Fibroblast of skin of right biceps (primary cell): ENCODE measurements at regions not wholly inside any gene's neighbourhood (a gene's known extent, or its start where the extent isn't known, plus 50 kb on each side); places are given as distances from the start of the nearest gene placed in this dataset.

Experiments
- DNase-seq: peaks from one replicate; pipeline ENCODE4 v3.0.0-alpha.2; 2013

DNA sequence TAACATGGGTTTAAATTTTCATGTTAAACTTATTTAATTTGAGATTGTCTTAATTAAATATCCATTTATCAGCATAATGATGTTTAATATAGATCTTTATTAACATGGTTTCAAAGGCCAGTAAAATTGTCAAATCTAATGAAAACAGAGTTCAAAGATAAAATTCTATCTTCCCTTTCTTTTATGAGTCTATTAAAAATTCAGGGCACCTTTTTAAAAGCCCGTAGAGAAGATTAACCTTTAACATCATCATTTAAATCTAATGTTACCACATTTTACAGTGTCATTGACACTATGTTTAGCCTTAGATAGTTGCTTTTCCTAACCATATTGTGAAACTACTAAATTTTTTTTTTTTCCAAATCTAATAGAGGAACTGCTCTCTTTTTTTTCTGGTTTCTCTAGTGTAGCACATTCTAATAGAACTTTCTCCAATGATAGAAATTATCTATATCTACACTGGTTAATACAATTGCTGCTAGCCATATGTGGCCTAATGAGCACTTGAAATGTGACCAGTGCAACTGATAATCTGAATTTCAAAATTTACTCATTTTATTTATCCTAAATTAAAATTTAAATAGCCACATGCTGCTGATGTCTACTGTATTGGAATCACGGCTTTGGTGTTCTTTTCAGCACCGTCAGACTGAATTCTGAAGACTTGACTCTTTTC is 410.9 kb downstream of the UTRN start:
- DNase-seq = no peak

DNA sequence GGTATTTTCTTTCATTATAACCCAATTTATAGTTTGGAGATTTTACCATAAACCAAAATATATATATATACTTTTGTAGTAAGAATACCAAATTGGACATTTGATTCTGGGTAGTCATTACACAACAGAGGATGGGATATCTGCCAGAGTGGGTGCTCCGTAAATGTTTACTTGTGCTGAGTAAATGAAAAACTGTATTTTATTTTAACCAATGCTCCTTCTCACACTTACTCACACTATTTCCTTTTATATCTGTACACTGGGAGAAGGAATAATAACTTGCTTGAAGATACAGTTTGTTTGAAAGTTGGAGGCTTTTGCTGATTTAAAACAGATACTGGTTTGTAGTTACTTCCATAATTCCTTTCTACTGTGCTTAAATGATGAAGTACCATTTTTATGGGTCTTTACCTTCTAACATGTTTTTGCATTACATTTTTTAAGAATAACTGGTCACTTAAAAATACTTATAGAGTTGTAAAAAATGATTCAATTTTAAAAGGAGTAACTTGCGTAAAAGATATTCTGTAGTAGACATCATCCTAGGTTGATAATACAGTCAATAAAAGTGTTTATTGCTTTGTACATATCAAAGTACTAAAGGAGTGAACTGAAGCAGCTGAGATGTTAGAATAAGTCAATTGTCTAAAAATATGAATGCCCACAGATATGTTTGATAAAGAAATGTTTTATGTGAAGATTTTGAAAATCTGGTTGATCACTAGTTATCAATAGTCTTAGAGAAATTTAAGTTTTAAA is 411.7 kb downstream of the UTRN start:
- DNase-seq = no peak

DNA sequence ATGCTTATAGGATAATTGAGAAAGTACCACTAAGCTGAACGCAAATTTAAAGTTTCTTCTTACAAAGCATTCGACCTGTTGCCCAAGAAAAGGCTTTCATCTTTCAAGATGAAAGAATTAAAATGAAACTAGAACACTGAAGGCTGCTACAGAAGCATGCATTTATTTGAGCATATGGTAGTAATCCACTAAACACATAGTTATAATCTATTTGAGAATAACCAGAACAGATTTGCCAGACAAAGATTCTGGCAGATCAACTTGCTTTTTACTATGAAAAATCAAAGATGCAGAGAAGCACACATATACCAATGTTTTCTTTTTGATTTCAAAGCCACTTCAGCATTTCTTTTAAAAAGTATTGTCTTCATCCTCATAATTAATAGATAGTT is 412.2 kb downstream of the UTRN start:
- no peak for DNase-seq

DNA sequence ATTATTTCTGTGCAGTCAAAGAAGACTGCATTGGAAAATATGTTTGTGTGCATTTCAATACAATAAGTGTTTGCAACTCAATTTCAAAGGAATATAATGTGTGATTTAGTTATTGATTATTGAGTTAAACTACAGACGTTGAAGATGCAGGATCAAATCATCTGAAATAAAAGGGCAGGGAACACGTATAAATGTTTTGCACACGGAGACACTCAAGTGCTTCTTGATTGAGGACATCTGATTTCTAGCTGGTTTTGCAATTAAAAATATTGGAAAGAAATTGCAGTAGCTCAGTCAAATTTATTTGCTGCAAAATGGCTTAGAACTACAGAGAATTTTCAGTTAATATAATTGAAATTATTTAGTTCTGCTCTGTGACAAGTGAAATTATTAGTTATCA is 412.7 kb downstream of the UTRN start:
- DNase-seq = no peak

DNA sequence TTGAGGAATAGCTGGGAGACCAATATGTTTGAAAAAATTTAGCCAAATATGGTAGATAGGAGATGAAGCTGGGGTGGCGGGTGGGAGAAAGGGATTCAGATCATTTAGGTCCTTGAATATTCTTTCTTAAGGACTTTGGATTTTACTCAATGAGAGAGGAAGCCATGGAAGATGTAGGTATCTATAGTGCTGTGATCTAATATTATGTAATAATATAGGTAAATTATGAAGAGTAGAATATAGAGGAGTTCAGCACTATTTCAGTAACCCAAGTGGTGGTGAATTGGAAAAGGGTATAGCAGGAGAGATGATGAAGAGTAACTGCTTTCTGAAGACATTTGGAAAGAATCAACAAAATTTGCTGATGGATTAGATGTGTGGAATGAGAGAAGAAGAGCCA is 417.6 kb downstream of the UTRN start:
- DNase-seq = no peak

- DNase-seq = peak; percentile 88
These were observed 425.1 kb downstream of the UTRN start for GRCh38 chr6:144710207-144710606.

- DNase-seq = no peak
These were observed 426.5 kb downstream of the UTRN start for GRCh38 chr6:144711661-144712060.

- DNase-seq = no peak
These were observed 427.4 kb downstream of the UTRN start for GRCh38 chr6:144712541-144712940.

DNA sequence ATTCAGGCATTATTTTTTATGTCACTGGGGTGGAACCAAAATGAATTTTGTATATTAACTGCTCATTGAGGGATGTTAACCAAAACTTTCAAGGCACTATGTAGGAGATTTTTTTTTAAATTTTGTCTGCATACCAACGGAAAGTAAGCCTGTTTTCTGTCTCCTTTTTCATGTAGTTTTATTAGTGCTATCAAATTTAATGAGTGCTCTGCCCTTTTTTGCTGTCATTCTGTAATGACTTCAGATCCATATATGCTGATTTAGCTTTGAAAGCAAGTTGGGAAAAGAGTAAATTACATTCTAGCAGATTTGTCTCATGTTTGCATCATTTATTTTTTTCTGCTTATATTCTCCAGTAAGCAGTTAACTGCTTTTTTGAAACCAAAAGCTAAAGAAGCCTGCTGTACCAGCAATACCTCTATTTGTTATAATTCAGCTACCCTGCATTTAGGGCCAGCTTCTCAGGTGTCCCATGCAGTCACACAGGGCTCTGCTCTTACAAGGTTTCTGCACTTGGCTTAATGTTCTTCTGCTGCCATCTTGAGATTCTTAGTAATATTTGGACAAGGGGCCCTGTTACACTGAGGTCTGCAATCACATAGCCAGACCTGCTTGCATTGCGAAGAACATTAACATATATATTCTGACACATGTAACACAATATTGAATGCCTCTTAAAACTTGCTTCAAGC is 429.0 kb downstream of the UTRN start:
- no peak for DNase-seq

GRCh38 chr6:144715344-144715743 is 430.2 kb downstream of the UTRN start:
- no peak for DNase-seq

DNA sequence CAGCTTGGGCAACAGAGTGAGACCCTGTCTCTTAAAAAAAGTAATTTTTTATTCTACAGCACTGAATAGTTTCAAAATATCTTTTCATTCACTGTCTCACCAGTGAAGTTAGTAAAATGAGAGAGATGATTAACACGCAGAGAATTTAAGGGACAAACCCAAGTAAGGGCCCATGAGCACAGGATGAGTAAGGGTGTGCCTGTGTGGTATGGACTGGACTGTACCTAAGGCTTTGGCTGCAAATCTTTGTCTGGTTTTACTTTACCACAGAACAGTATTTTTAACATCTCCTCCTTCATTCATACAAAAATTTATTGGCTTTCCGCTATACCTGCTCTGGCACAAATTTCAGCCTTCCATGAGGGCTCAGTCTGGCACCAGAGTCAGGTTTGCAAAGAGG is 433.3 kb downstream of the UTRN start:
- DNase-seq = peak; percentile 59

GRCh38 chr6:144721232-144721631 is 436.1 kb downstream of the UTRN start:
- DNase-seq = no peak

GRCh38 chr6:144722154-144722737 is 437.1 kb downstream of the UTRN start:
- DNase-seq = peak; percentile 44

DNA sequence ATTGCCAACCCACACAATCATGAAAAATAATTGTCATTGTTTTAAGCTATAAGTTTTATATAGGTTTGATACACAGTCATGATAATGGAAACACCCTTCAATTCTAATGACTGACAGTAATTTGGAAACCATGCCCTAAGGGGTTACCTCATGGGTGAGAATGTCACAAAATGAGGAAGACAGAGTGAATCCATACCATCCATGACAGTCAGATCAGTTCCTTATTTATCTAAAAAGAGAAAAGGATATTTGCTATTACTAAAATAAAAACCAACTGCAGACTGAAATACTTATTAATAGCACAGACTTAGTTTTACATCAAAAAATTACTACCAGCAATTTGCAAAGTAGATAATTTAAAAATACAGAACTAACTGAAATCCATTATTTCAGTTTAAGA is 437.8 kb downstream of the UTRN start:
- DNase-seq = no peak

- DNase-seq = no peak
These were observed 438.3 kb downstream of the UTRN start for GRCh38 chr6:144723431-144723830.

GRCh38 chr6:144724818-144725217 is 439.7 kb downstream of the UTRN start:
- DNase-seq = no peak

GRCh38 chr6:144725736-144726522 is 440.8 kb downstream of the UTRN start:
- no peak for DNase-seq

- DNase-seq = no peak
These were observed 443.7 kb downstream of the UTRN start for GRCh38 chr6:144728804-144729203.

GRCh38 chr6:144729502-144729901 is 444.4 kb downstream of the UTRN start:
- no peak for DNase-seq

DNA sequence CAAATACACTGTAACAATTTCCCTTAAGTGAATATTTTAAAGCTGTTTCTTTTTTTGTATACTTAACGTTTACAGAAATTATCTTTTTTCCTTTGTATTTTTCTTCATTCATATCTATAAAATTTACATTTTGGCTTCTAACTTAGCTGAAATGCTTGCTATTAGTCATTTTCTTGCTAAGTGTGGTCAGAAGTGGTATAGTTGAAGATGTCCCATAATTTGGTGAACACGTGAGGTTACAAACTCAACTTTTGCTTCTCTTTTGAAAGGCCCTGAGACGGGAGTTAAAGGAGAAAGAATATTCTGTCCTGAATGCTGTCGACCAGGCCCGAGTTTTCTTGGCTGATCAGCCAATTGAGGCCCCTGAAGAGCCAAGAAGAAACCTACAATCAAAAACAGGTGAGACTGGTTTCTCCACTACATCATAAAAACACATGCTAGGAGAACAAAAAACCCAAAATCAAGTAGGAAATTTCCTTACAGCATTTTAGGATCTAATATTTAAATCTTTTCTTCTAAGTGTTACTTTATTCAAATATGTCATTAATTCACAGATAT is 445.0 kb downstream of the UTRN start:
- no peak for DNase-seq

DNA sequence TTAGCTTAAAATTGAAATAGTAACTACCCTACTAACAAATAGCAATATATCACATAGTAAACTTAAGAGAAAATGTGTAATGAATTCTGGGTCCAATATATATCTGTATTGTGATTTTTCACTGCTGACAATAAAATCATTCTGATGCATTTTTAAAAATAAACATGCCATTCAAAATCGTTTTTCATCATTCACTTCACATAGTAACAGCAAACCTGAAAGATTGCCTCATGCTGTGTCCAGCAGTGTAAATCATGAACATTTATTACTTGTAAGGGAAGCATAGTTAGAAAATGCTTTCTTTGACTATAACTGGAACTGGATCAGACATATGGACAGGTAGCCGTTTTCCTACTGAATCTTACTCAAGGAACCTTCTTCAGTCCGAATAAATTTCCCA is 446.1 kb downstream of the UTRN start:
- DNase-seq = no peak

DNA sequence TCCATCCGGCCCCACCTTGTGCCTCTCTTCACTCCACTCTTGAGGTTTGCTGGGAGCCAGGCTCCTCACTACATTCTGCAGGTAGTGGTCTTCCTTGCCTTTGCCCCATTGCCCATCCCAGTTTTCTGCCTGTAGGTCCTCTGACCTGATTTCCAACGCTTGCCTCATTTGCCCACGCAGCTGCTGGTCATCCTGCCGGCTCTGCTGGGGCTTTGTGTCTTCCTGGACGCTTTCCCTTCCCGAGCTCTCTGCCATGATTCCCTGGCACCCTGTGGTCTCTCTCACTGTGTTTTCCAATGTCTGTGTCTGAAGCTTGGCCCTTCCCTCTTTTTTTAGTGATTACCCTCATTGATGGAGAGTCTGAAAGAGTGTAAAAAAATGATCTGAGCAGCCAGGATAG is 451.6 kb downstream of the UTRN start:
- DNase-seq = no peak

DNA sequence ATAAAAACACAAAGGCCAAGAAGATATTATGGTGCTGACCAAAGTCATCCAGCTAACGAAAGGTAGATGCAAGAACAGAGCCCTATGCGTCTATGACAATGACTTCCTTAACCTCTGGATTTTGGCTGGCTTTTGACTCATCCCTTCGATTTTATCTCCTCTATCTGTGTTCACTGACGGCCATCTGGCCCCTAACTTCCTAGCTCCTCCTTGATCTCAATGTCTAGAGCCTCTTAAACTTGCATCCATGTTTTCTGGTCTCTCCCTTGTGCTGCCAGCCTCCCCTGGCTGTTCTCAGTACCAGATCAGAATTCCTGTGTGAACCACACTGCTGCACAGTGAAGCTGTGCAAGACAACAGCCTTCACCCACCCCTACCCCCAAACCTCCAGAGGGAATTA is 452.9 kb downstream of the UTRN start:
- DNase-seq = no peak
